ENCODE measurements at regions not wholly inside any gene's neighbourhood (a gene's known extent, or its start where the extent isn't known, plus 50 kb on each side); places are given as distances from the start of the nearest gene placed in this dataset.
"Not testable (repeated sequence)": the region's sequence is repeated elsewhere in the genome, so short reads cannot be mapped to it uniquely, and the experiment has no call there.

- not testable (repeated sequence) for DNase-seq
These were observed 506.1 kb upstream of the FLRT2 start for GRCh38 chr14:85023866-85024265.

- no peak for DNase-seq
These were observed 505.0 kb upstream of the FLRT2 start for GRCh38 chr14:85024931-85025330.

- DNase-seq, result no peak
These were observed 502.1 kb upstream of the FLRT2 start for GRCh38 chr14:85027681-85028370.

- DNase-seq, result no peak
These were observed 492.5 kb upstream of the FLRT2 start for GRCh38 chr14:85037411-85037810.

GRCh38 chr14:85038526-85039352 lies 491.2 kb upstream of the FLRT2 start:
- DNase-seq, result no peak

GRCh38 chr14:85039353-85039626 lies 490.7 kb upstream of the FLRT2 start:
- no peak for DNase-seq

GRCh38 chr14:85040046-85040685 lies 489.8 kb upstream of the FLRT2 start:
- no peak for DNase-seq

GRCh38 chr14:85041618-85042017 lies 488.3 kb upstream of the FLRT2 start:
- DNase-seq, result no peak

GRCh38 chr14:85042301-85042700 lies 487.6 kb upstream of the FLRT2 start:
- DNase-seq, result no peak

GRCh38 chr14:85050180-85050579 lies 479.8 kb upstream of the FLRT2 start:
- DNase-seq, result no peak

- no peak for DNase-seq
These were observed 477.3 kb upstream of the FLRT2 start for GRCh38 chr14:85052646-85053045.

- DNase-seq, result no peak
These were observed 475.8 kb upstream of the FLRT2 start for GRCh38 chr14:85054178-85054577.

GRCh38 chr14:85056267-85056666 lies 473.7 kb upstream of the FLRT2 start:
- DNase-seq, result no peak

- DNase-seq, result no peak
These were observed 472.7 kb upstream of the FLRT2 start for GRCh38 chr14:85057221-85057620.

GRCh38 chr14:85058150-85058549 lies 471.8 kb upstream of the FLRT2 start:
- no peak for DNase-seq

- DNase-seq, result no peak
These were observed 469.8 kb upstream of the FLRT2 start for GRCh38 chr14:85060121-85060520.

- no peak for DNase-seq
These were observed 468.7 kb upstream of the FLRT2 start for GRCh38 chr14:85061256-85061655.

GRCh38 chr14:85063747-85064146 lies 466.2 kb upstream of the FLRT2 start:
- DNase-seq, result no peak

- DNase-seq, result no peak
These were observed 458.5 kb upstream of the FLRT2 start for GRCh38 chr14:85071447-85071846.

- DNase-seq, result no peak
These were observed 455.0 kb upstream of the FLRT2 start for GRCh38 chr14:85074955-85075354.

- DNase-seq, result no peak
These were observed 454.1 kb upstream of the FLRT2 start for GRCh38 chr14:85075694-85076476.

- DNase-seq, result not testable (repeated sequence)
These were observed 452.2 kb upstream of the FLRT2 start for GRCh38 chr14:85077716-85078115.
